WTC11 (cell line): ENCODE measurements at regions not wholly inside any gene's neighbourhood (a gene's known extent, or its start where the extent isn't known, plus 50 kb on each side); places are given as distances from the start of the nearest gene placed in this dataset.

Source experiments
- ATAC-seq: fragments of 200-7000 bp; cut with Tn5 transposase; 2 replicates; pipeline ENCODE4 v1.10.0; 2021; ENCODE audit warnings: mild to moderate bottlenecking, moderate library complexity
- CTCF ChIA-PET: fragments of 300-600 bp; sonication (Branson Sonifier 250); formaldehyde crosslinking; loops from one replicate; lab custom pipeline; 2021; ENCODE audit warnings: antibody characterized with exemption; lab: Charles Lee
- POLR2A ChIA-PET: fragments of 350-600 bp; sonication (Branson Sonifier 250); formaldehyde crosslinking; loops from one replicate; lab custom pipeline; 2021; ENCODE audit warnings: antibody characterized with exemption; lab: Charles Lee
- DNase-seq: peaks from one replicate; pipeline ENCODE4 v3.0.0; 2021; ENCODE audit warnings: low spot score
- H3K27ac Mint-ChIP-seq: 2 replicates; pipeline ENCODE4 v1.8.0; 2021; ENCODE audit warnings: mixed read lengths
- H3K27me3 Mint-ChIP-seq: 2 replicates; pipeline ENCODE4 v1.8.0; 2021; ENCODE audit warnings: low read depth, mild to moderate bottlenecking, moderate library complexity, mixed read lengths
- H3K36me3 Mint-ChIP-seq: 2 replicates; pipeline ENCODE4 v1.8.0; 2021; ENCODE audit warnings: mixed read lengths
- H3K4me1 Mint-ChIP-seq: 2 replicates; pipeline ENCODE4 v1.8.0; 2022; ENCODE audit warnings: mixed read lengths
- H3K4me3 Mint-ChIP-seq: 2 replicates; pipeline ENCODE4 v1.8.0; 2021; ENCODE audit warnings: mild to moderate bottlenecking, moderate library complexity, mixed read lengths
- H3K9me3 Mint-ChIP-seq: 2 replicates; pipeline ENCODE4 v1.8.0; 2021; ENCODE audit warnings: mixed read lengths
- AFF4 ChIP-seq: sonication (generic); formaldehyde crosslinking; IDR thresholded peaks from 2 replicates; pipeline ENCODE4 v1.8.1; 2023; ENCODE audit warnings: mild to moderate bottlenecking, missing genetic modification reagents, borderline replicate concordance
- ATF1 ChIP-seq: sonication (generic); formaldehyde crosslinking; IDR thresholded peaks from 2 replicates; pipeline ENCODE4 v1.8.1; 2023; ENCODE audit warnings: mild to moderate bottlenecking, moderate library complexity, missing genetic modification reagents
- CBFB ChIP-seq: sonication (generic); formaldehyde crosslinking; IDR thresholded peaks from 2 replicates; pipeline ENCODE4 v1.8.1; 2022; ENCODE audit warnings: mild to moderate bottlenecking, low read depth, missing genetic modification reagents
- CREB1 ChIP-seq: sonication (generic); formaldehyde crosslinking; IDR thresholded peaks from 2 replicates; pipeline ENCODE4 v1.8.0; 2023; ENCODE audit warnings: mild to moderate bottlenecking, missing genetic modification reagents
- EMX1 ChIP-seq: fragments of 250-450 bp; sonication (Bioruptor Pico); IDR thresholded peaks from 2 replicates; pipeline ENCODE4 v1.8.0; 2021; ENCODE audit warnings: mild to moderate bottlenecking
- HMGA2 ChIP-seq: fragments of 250-450 bp; sonication (Bioruptor Pico); IDR thresholded peaks from 2 replicates; pipeline ENCODE4 v1.4.0; 2021; ENCODE audit warnings: mild to moderate bottlenecking, moderate library complexity
- NFATC4 ChIP-seq: fragments of 250-450 bp; sonication (Bioruptor Pico); IDR thresholded peaks from 2 replicates; pipeline ENCODE4 v1.9.0; 2021; ENCODE audit warnings: mild to moderate bottlenecking
- NR1H2 ChIP-seq: sonication (generic); formaldehyde crosslinking; IDR thresholded peaks from 2 replicates; pipeline ENCODE4 v1.9.0; 2021; ENCODE audit warnings: mild to moderate bottlenecking, moderate library complexity, missing genetic modification reagents
- RORB ChIP-seq: fragments of 250-450 bp; sonication (Bioruptor Pico); IDR thresholded peaks from 2 replicates; pipeline ENCODE4 v1.9.0; 2021; ENCODE audit warnings: mild to moderate bottlenecking
- SMAD4 ChIP-seq: sonication (generic); formaldehyde crosslinking; IDR thresholded peaks from 2 replicates; pipeline ENCODE4 v1.8.0; 2022; ENCODE audit warnings: mild to moderate bottlenecking, missing genetic modification reagents
- TCF7 ChIP-seq: sonication (generic); formaldehyde crosslinking; IDR thresholded peaks from 2 replicates; pipeline ENCODE4 v1.8.0; 2022; ENCODE audit warnings: mild to moderate bottlenecking, low read depth, missing genetic modification reagents, moderate library complexity
- TP53 ChIP-seq: sonication (generic); formaldehyde crosslinking; IDR thresholded peaks from 2 replicates; pipeline ENCODE4 v1.8.1; 2023; ENCODE audit warnings: mild to moderate bottlenecking, missing genetic modification reagents
- ZNF138 ChIP-seq: sonication (generic); formaldehyde crosslinking; conservative IDR thresholded peaks from 2 replicates; pipeline ENCODE4 v1.8.1; 2022; ENCODE audit warnings: mild to moderate bottlenecking, moderate library complexity, missing genetic modification reagents
- ZNF219 ChIP-seq: sonication (generic); formaldehyde crosslinking; IDR thresholded peaks from 2 replicates; pipeline ENCODE4 v1.8.0; 2023; ENCODE audit warnings: missing genetic modification reagents, mild to moderate bottlenecking, borderline replicate concordance
- TF ChIP-seq, protein P1 (sequence below): fragments of 250-450 bp; sonication (Bioruptor Pico); IDR thresholded peaks from 2 replicates; pipeline ENCODE4 v1.9.0; 2021; ENCODE audit warnings: mild to moderate bottlenecking
- TF ChIP-seq, protein P2 (sequence below): sonication (generic); formaldehyde crosslinking; IDR thresholded peaks from 2 replicates; pipeline ENCODE4 v1.8.1; 2022; ENCODE audit warnings: low read depth, missing genetic modification reagents, borderline replicate concordance
- TF ChIP-seq, protein P3 (sequence below): sonication (generic); formaldehyde crosslinking; IDR thresholded peaks from 2 replicates; pipeline ENCODE4 v1.8.1; 2022; ENCODE audit warnings: mild to moderate bottlenecking, moderate library complexity, missing genetic modification reagents
- TF ChIP-seq, protein P4 (sequence below): fragments of 250-450 bp; sonication (Bioruptor Pico); IDR thresholded peaks from 2 replicates; pipeline ENCODE4 v1.8.0; 2021; ENCODE audit warnings: mild to moderate bottlenecking
- TF ChIP-seq, protein P5 (sequence below): sonication (generic); formaldehyde crosslinking; IDR thresholded peaks from 2 replicates; pipeline ENCODE4 v1.8.0; 2023; ENCODE audit warnings: missing genetic modification reagents, mild to moderate bottlenecking, borderline replicate concordance

- TF ChIP-seq AFF4 = no peak
- TF ChIP-seq, protein P1, sequence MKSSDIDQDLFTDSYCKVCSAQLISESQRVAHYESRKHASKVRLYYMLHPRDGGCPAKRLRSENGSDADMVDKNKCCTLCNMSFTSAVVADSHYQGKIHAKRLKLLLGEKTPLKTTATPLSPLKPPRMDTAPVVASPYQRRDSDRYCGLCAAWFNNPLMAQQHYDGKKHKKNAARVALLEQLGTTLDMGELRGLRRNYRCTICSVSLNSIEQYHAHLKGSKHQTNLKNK (CRISPR knock-in tag) = no peak
- TF ChIP-seq, protein P2, sequence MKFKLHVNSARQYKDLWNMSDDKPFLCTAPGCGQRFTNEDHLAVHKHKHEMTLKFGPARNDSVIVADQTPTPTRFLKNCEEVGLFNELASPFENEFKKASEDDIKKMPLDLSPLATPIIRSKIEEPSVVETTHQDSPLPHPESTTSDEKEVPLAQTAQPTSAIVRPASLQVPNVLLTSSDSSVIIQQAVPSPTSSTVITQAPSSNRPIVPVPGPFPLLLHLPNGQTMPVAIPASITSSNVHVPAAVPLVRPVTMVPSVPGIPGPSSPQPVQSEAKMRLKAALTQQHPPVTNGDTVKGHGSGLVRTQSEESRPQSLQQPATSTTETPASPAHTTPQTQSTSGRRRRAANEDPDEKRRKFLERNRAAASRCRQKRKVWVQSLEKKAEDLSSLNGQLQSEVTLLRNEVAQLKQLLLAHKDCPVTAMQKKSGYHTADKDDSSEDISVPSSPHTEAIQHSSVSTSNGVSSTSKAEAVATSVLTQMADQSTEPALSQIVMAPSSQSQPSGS = no peak
- TF ChIP-seq ZNF138 (CRISPR knock-in tag) = no peak
- TF ChIP-seq ZNF219 (CRISPR knock-in tag) = no peak
- TF ChIP-seq, protein P3, sequence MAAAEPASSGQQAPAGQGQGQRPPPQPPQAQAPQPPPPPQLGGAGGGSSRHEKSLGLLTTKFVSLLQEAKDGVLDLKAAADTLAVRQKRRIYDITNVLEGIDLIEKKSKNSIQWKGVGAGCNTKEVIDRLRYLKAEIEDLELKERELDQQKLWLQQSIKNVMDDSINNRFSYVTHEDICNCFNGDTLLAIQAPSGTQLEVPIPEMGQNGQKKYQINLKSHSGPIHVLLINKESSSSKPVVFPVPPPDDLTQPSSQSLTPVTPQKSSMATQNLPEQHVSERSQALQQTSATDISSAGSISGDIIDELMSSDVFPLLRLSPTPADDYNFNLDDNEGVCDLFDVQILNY = no peak
Measured at GRCh38 chr3:193971966-193972365, 164.0 kb upstream of the HES1 start (continued).

- no peaks in the 10 kb centered on the region for H3K9me3 Mint-ChIP-seq
- DNase-seq = no peak
- H3K4me3 Mint-ChIP-seq = no peak overlapping the region
- H3K27ac Mint-ChIP-seq = no peak overlapping the region
- POLR2A ChIA-PET = no interaction called here
- CTCF ChIA-PET = no interaction called here
- TF ChIP-seq TCF7 = no peak
- no peak for TF ChIP-seq ATF1 (CRISPR knock-in tag)
- no peak for TF ChIP-seq SMAD4
- no peak for TF ChIP-seq CREB1 (CRISPR knock-in tag)
- no peak for TF ChIP-seq TP53 (CRISPR knock-in tag)
- no peak for TF ChIP-seq RORB
- no peak for TF ChIP-seq EMX1 (CRISPR knock-in tag)
- TF ChIP-seq NR1H2 = no peak
- TF ChIP-seq, protein P4, sequence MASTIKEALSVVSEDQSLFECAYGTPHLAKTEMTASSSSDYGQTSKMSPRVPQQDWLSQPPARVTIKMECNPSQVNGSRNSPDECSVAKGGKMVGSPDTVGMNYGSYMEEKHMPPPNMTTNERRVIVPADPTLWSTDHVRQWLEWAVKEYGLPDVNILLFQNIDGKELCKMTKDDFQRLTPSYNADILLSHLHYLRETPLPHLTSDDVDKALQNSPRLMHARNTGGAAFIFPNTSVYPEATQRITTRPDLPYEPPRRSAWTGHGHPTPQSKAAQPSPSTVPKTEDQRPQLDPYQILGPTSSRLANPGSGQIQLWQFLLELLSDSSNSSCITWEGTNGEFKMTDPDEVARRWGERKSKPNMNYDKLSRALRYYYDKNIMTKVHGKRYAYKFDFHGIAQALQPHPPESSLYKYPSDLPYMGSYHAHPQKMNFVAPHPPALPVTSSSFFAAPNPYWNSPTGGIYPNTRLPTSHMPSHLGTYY (CRISPR knock-in tag) = no peak
- TF ChIP-seq NFATC4 (CRISPR knock-in tag) = no peak
- TF ChIP-seq, protein P5, sequence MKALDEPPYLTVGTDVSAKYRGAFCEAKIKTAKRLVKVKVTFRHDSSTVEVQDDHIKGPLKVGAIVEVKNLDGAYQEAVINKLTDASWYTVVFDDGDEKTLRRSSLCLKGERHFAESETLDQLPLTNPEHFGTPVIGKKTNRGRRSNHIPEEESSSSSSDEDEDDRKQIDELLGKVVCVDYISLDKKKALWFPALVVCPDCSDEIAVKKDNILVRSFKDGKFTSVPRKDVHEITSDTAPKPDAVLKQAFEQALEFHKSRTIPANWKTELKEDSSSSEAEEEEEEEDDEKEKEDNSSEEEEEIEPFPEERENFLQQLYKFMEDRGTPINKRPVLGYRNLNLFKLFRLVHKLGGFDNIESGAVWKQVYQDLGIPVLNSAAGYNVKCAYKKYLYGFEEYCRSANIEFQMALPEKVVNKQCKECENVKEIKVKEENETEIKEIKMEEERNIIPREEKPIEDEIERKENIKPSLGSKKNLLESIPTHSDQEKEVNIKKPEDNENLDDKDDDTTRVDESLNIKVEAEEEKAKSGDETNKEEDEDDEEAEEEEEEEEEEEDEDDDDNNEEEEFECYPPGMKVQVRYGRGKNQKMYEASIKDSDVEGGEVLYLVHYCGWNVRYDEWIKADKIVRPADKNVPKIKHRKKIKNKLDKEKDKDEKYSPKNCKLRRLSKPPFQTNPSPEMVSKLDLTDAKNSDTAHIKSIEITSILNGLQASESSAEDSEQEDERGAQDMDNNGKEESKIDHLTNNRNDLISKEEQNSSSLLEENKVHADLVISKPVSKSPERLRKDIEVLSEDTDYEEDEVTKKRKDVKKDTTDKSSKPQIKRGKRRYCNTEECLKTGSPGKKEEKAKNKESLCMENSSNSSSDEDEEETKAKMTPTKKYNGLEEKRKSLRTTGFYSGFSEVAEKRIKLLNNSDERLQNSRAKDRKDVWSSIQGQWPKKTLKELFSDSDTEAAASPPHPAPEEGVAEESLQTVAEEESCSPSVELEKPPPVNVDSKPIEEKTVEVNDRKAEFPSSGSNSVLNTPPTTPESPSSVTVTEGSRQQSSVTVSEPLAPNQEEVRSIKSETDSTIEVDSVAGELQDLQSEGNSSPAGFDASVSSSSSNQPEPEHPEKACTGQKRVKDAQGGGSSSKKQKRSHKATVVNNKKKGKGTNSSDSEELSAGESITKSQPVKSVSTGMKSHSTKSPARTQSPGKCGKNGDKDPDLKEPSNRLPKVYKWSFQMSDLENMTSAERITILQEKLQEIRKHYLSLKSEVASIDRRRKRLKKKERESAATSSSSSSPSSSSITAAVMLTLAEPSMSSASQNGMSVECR = no peak
- no peak for TF ChIP-seq CBFB (CRISPR knock-in tag)
- no peak for TF ChIP-seq HMGA2 (CRISPR knock-in tag)
- TF ChIP-seq, all 79 proteins: peak for 0
- Mint-ChIP-seq H3K27me3 (peaks cover 28% of the 10 kb centered on the region), H3K4me1 (peaks cover 73% of the 10 kb centered on the region), H3K36me3 (no peaks in the 10 kb centered on the region)
- no peak for ATAC-seq
Measured at GRCh38 chr3:193972832-193973231, 163.1 kb upstream of the HES1 start.
